ENCODE measurements at regions not wholly inside any gene's neighbourhood (a gene's known extent, or its start where the extent isn't known, plus 50 kb on each side); places are given as distances from the start of the nearest gene placed in this dataset.

DNA sequence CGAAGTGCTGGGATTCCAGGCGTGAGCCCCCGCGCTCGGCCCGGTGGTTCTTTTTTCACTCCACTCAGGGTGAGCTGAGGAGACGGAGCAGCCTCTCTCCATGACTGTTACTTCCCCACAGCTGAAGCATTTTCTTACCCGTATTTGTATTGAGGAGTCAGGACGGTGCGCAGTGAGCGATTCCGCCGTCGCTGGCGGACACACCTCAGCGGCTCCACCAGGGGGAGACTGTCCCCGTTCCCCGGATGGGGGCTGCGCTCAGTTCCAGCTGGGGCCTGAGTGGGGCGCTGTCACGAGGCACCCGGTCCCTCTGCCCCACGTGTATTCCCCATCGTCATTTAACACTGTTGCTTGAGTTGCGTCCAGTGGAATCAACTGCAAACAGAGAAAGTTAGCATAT is 844.0 kb upstream of the FRG1 start:
- TF ChIP-seq, protein P1, sequence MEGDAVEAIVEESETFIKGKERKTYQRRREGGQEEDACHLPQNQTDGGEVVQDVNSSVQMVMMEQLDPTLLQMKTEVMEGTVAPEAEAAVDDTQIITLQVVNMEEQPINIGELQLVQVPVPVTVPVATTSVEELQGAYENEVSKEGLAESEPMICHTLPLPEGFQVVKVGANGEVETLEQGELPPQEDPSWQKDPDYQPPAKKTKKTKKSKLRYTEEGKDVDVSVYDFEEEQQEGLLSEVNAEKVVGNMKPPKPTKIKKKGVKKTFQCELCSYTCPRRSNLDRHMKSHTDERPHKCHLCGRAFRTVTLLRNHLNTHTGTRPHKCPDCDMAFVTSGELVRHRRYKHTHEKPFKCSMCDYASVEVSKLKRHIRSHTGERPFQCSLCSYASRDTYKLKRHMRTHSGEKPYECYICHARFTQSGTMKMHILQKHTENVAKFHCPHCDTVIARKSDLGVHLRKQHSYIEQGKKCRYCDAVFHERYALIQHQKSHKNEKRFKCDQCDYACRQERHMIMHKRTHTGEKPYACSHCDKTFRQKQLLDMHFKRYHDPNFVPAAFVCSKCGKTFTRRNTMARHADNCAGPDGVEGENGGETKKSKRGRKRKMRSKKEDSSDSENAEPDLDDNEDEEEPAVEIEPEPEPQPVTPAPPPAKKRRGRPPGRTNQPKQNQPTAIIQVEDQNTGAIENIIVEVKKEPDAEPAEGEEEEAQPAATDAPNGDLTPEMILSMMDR (IDR thresholded peaks at IDR 0.05; ENCODE audit: extremely low read depth, missing control alignments), result no peak
- no peak for DNase-seq (ENCODE audit: low spot score)

DNA sequence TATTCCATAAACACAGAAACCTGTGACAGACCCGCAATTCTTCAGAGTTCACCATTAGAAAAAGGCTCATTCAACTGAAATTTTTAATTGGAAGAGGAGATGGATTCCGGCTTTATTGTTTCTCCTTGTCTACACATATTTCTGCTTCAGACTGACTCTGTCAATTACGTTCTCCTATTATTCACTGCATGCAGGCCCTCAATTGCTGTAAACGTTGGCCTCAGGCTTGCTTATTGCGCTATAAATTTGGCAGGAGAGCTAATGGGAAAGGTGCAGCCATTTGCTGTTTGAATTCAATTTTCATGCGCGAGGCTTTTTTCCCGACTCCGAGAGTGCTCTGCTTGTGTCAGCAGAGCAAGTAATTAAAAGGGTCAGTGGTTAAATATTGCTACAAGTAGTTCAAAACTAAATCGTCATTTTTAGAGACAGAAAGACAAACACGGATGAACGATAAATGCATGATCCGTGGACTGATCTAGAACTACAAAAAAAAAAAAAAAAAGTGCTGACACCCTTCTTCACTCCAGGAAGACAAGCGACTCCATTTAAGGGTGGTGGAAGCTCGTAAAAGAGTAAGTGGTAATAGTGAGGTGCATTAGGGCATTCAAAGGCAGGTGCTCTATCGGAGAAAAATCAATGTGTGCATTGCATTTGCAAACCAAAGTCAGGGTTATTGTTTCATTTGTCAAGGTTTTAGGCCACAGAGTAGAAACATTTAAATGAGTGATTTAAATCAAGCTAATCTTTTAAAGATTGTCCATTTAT is 841.6 kb upstream of the FRG1 start:
- DNase-seq (ENCODE audit: low spot score), result no peak
- TF ChIP-seq, protein P1 (IDR thresholded peaks at IDR 0.05; ENCODE audit: extremely low read depth, missing control alignments), result no peak

DNA sequence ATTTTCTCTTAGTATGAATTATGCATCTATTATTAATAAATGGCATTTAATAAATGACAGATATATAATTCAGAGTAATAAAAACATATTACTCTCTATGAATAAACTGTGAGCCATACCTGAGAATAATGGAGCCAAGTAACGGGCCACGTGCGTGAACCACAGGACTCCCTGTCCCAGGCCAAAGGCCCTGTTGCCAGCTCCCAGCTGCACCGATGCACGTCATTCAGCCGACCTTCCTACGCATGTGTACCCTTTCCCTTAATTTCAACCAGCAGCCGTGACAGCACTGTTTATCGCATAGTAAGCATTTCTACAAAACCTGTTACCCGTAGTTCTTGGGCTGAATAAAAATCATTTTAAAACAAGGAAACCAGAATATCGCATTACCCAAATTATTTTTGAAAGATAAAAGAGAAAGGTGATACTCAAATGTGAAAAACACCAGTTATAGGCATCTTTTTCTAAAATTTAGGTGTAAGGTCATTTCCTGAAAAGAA is 827.2 kb upstream of the FRG1 start:
- TF ChIP-seq, protein P1 (IDR thresholded peaks at IDR 0.05; ENCODE audit: extremely low read depth, missing control alignments), result no peak
- no peak for DNase-seq (ENCODE audit: low spot score)

DNA sequence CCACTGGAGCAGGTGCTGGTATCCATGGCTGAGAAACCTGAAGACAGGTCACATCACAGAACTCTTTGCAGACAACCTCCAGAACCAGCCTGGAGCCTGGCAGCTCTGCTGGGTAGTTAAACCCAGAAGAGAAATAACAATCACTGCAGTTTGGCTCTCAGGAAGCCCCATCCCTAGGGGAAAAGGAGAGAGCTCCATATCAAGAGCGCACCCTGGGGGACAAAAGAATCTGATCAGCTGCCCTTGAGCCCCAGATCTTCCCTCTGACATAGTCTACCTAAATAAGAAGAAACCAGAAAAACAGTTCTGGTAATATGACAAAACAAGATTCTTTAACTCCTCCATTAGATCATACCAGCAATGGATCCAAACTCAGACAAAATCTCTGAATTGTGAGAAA is 823.2 kb upstream of the FRG1 start:
- TF ChIP-seq, protein P1 (IDR thresholded peaks at IDR 0.05; ENCODE audit: extremely low read depth, missing control alignments), result no peak
- DNase-seq (ENCODE audit: low spot score), result no peak

DNA sequence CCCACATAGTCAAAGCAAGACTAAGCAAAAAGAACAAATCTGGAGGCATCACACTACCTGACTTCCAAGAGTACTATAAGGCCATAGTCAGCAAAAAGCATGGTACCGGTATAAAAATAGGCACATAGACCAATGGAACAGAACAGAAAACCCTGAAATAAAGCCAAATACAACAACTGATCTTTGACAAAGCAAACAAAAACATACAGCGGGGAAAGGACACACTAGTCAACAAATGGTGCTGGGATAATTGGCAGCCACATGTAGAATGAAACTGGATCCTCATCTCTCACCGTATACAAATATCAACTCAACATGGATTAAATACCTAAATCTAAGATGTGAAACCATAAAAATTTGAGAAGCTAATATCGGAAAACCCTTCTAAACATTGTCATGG is 819.3 kb upstream of the FRG1 start:
- DNase-seq (ENCODE audit: low spot score), result no peak
- TF ChIP-seq, protein P1 (IDR thresholded peaks at IDR 0.05; ENCODE audit: extremely low read depth, missing control alignments), result no peak

DNA sequence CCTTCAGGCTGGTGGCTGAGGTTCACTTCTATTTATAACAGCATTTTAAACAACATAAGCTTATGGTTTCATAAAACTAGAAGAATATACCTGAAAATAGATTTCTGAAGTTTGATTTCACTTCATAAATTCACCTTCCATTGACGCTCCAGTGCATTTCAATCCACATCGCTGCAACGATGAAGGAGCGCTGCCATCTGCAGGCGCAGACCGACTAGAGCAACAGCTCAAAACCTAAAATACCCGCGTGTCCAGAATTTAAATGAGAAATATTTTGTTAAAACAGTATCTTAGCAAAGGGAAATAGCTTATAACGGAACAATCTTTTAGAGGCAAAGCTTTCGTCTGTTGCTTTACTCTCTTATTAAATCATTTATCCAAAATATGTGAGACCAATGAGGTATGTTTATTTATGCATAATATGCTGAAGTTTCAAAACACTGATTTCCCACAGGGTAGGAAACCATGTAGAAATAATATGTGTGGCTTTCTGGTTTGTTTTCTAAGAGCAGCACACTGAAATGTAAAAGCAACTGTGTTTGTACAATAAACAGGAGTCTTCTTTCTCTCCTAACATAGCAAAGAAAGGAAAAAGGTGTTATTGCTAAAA is 816.4 kb upstream of the FRG1 start:
- TF ChIP-seq, protein P1 (IDR thresholded peaks at IDR 0.05; ENCODE audit: extremely low read depth, missing control alignments), result no peak
- no peak for DNase-seq (ENCODE audit: low spot score)

DNA sequence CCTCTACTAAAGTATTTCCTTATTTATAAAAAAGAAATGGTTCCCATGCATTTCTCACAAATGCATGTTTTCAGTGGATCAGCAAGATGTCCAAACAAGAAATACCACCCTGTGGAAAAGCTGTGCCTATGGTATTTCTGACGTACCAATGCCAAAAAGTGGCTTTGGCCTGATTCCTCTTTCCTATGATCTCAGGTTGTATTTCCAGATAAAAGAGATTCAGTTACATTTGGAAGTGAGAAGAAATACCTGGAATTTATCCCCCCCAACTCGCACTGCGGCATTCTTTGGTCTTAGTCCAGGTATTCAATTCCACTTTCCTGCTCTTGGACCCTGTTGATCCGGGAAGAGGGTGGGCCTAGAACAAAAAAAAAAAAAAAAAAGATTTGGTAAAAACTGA is 815.9 kb upstream of the FRG1 start:
- no peak for DNase-seq (ENCODE audit: low spot score)
- TF ChIP-seq, protein P1 (IDR thresholded peaks at IDR 0.05; ENCODE audit: extremely low read depth, missing control alignments), result no peak
